GM12878 (cell line): ENCODE measurements at regions not wholly inside any gene's neighbourhood (a gene's known extent, or its start where the extent isn't known, plus 50 kb on each side); places are given as distances from the start of the nearest gene placed in this dataset.

Experiments
- ATAC-seq: fragments of 200-7000 bp; cut with Tn5 transposase; 3 replicates; pipeline ENCODE4 v1.9.1; 2020; ENCODE audit warnings: mild to moderate bottlenecking, moderate library complexity
- BruUV-seq: library from RNA; stranded (reverse); fragments of 400-500 nt; replicated peaks from 2 replicates; lab custom pipeline; 2021; lab: Mats Ljungman, UMichigan
- CTCF ChIA-PET: fragments of 300-600 bp; sonication (Branson Sonifier 250); formaldehyde crosslinking; extraction: SDS; loops from one replicate; lab custom pipeline; 2021; ENCODE audit warnings: inconsistent platforms; lab: Yijun Ruan, JAX
- POLR2A ChIA-PET: fragments of 350-600 bp; formaldehyde crosslinking; extraction: SDS; loops from one replicate; lab custom pipeline; 2021; ENCODE audit warnings: inconsistent platforms; lab: Charles Lee
- RAD21 ChIA-PET: fragments of 300-600 bp; sonication (Branson Sonifier 250); formaldehyde crosslinking; loops from one replicate; lab custom pipeline; 2023; ENCODE audit warnings: antibody characterized with exemption; ENCODE audit not compliant: unreplicated experiment; lab: Charles Lee
- SMC1A ChIA-PET: fragments of 300-600 bp; sonication (Branson Sonifier 250); formaldehyde crosslinking; loops from one replicate; lab custom pipeline; 2023; ENCODE audit not compliant: unreplicated experiment, uncharacterized antibody; lab: Charles Lee
- DNase-seq: peaks from one replicate; pipeline ENCODE4 v3.0.0-alpha.2; 2011; ENCODE audit warnings: low read depth, low spot score
- FAIRE-seq: peaks from 3 replicates; lab custom pipeline; 2011; peaks lifted over from hg19 to GRCh38; lab: Jason Lieb, UNC
- H2AFZ ChIP-seq: 2 replicates; pipeline ENCODE4 v1.6.0; 2011; ENCODE audit warnings: low read depth, low read length, control low read depth; ENCODE audit not compliant: control insufficient read depth
- H3K27ac ChIP-seq: 2 replicates; pipeline ENCODE4 v1.5.1; 2011; ENCODE audit warnings: control low read depth; ENCODE audit not compliant: control insufficient read depth, insufficient read depth
- H3K27me3 ChIP-seq, 2 experiments: replicated peaks in 1 of 2; 2 replicates each; pipeline versions ENCODE4 v1.6.0 to v1.6.1; 2011; ENCODE audit warnings: low read length in 1 of 2; ENCODE audit not compliant: control insufficient read depth in 2 of 2, insufficient read depth in 2 of 2
- H3K36me3 ChIP-seq, 2 experiments: 2 replicates each; pipeline ENCODE4 v1.5.1; 2011; ENCODE audit warnings: low read length in 1 of 2; ENCODE audit not compliant: control insufficient read depth in 2 of 2, insufficient read depth in 2 of 2
- H3K4me1 ChIP-seq: 2 replicates; pipeline ENCODE4 v1.6.1; 2011; ENCODE audit warnings: mild to moderate bottlenecking, low read length, moderate library complexity, mixed read lengths; ENCODE audit not compliant: control insufficient read depth, insufficient read depth
- H3K4me2 ChIP-seq: 2 replicates; pipeline ENCODE4 v1.6.0; 2011; ENCODE audit warnings: control low read depth; ENCODE audit not compliant: control insufficient read depth, insufficient read depth
- H3K4me3 ChIP-seq: fragments of 200-600 bp; sonication (generic); 2 replicates; pipeline ENCODE4 v1.5.1; 2016
- H3K79me2 ChIP-seq: 2 replicates; pipeline ENCODE4 v1.6.0; 2011; ENCODE audit warnings: low read length; ENCODE audit not compliant: control insufficient read depth, insufficient read depth
- H3K9ac ChIP-seq: 2 replicates; pipeline ENCODE4 v1.8.0; 2011; ENCODE audit warnings: low read length, control low read depth, mixed read lengths; ENCODE audit not compliant: control insufficient read depth, insufficient read depth
- H3K9me3 ChIP-seq: replicated peaks from 3 replicates; pipeline ENCODE4 v1.5.1; 2011; ENCODE audit warnings: mild to moderate bottlenecking, low read length; ENCODE audit not compliant: control insufficient read depth, insufficient read depth
- H4K20me1 ChIP-seq: 2 replicates; pipeline ENCODE4 v1.6.0; 2011; ENCODE audit not compliant: control insufficient read depth, insufficient read depth
- CREB1 ChIP-seq: IDR thresholded peaks from 2 replicates; pipeline ENCODE4 v1.6.1; 2012; ENCODE audit warnings: low read depth, mild to moderate bottlenecking, inconsistent platforms
- EGR1 ChIP-seq, 2 experiments: IDR thresholded peaks; 1 replicate in 1 of 2; 2 replicates in 1 of 2; pipeline ENCODE4 v1.6.1; 2011 to 2012; ENCODE audit warnings: low read depth in 2 of 2, low read length in 2 of 2, borderline replicate concordance in 1 of 2, mild to moderate bottlenecking in 1 of 2, moderate library complexity in 1 of 2
- HDAC2 ChIP-seq: fragments of 200-600 bp; sonication (generic); IDR thresholded peaks from 2 replicates; pipeline ENCODE4 v1.6.1; 2017
- HDAC6 ChIP-seq: fragments of 200-600 bp; sonication (generic); IDR thresholded peaks from one replicate; pipeline ENCODE4 v1.8.0; 2017; ENCODE audit warnings: antibody characterized with exemption; ENCODE audit not compliant: unreplicated experiment
- JUNB ChIP-seq: IDR thresholded peaks from 2 replicates; pipeline ENCODE4 v1.6.1; 2016; ENCODE audit warnings: antibody characterized with exemption, mild to moderate bottlenecking
- KDM1A ChIP-seq: fragments of 200-600 bp; sonication (generic); IDR thresholded peaks from 2 replicates; pipeline ENCODE4 v1.6.1; 2016; ENCODE audit warnings: borderline replicate concordance
- NR2F1 ChIP-seq: fragments of 450-650 bp; conservative IDR thresholded peaks from 2 replicates; pipeline ENCODE4 v1.6.1; 2017; ENCODE audit warnings: mild to moderate bottlenecking
- POLR2AphosphoS2 ChIP-seq: IDR thresholded peaks from 2 replicates; pipeline ENCODE4 v1.6.1; 2011; ENCODE audit warnings: low read depth, mild to moderate bottlenecking, low read length, improper control_type of control experiment, moderate library complexity
- PRDM15 ChIP-seq: fragments of 450-650 bp; formaldehyde crosslinking; IDR thresholded peaks from 2 replicates; pipeline ENCODE4 v1.4.0; 2020; ENCODE audit warnings: mild to moderate bottlenecking, moderate library complexity
- SIX5 ChIP-seq: IDR thresholded peaks from 2 replicates; pipeline ENCODE4 v1.6.1; 2011; ENCODE audit warnings: mild to moderate bottlenecking, low read depth, low read length, moderate library complexity; ENCODE audit not compliant: severe bottlenecking
- SMAD5 ChIP-seq: IDR thresholded peaks from 2 replicates; pipeline ENCODE4 v1.6.1; 2016; ENCODE audit warnings: antibody characterized with exemption, low read depth
- SREBF2 ChIP-seq: IDR thresholded peaks from 2 replicates; pipeline ENCODE4 v1.6.1; 2012; ENCODE audit warnings: mild to moderate bottlenecking, low read length
- SUPT20H ChIP-seq: IDR thresholded peaks from 2 replicates; pipeline ENCODE4 v1.6.1; 2011; ENCODE audit warnings: low read depth, mild to moderate bottlenecking, low read length, moderate library complexity, borderline replicate concordance; ENCODE audit not compliant: control insufficient read depth
- WRNIP1 ChIP-seq: IDR thresholded peaks from 2 replicates; pipeline ENCODE4 v1.6.1; 2011; ENCODE audit warnings: low read depth, low read length, improper control_type of control experiment, borderline replicate concordance
- ZBED1 ChIP-seq: IDR thresholded peaks from 2 replicates; pipeline ENCODE4 v1.6.1; 2016; ENCODE audit warnings: borderline replicate concordance
- WGBS: methylation state at CpG from one replicate; pipeline ENCODE4 v1.1.6; 2016; ENCODE audit warnings: low lambda C conversion rate; ENCODE audit not compliant: insufficient replicate concordance, insufficient coverage; ENCODE audit errors: missing lambda C conversion rate; 5-methylcytosine and 5-hydroxymethylcytosine counted together
- in situ Hi-C: fragments of 300-500 bp; cut with MboI; formaldehyde crosslinking; loops from 9 replicates; pipeline ENCODE4 v1.14.3; 2018; ENCODE audit warnings: mixed read lengths
- intact Hi-C: fragments of 100-400 bp; cut with micrococcal nuclease; formaldehyde crosslinking; loops from one replicate; pipeline ENCODE4 v1.14.2; 2022; ENCODE audit not compliant: unreplicated experiment
- TF ChIP-seq, protein P1 (sequence below): fragments of 450-650 bp; IDR thresholded peaks from 2 replicates; pipeline ENCODE4 v1.6.1; 2016; ENCODE audit warnings: mild to moderate bottlenecking
- TF ChIP-seq, protein P2 (sequence below): fragments of 450-650 bp; formaldehyde crosslinking; IDR thresholded peaks from 2 replicates; pipeline ENCODE4 v1.4.0; 2022; ENCODE audit warnings: mild to moderate bottlenecking, moderate library complexity

DNA sequence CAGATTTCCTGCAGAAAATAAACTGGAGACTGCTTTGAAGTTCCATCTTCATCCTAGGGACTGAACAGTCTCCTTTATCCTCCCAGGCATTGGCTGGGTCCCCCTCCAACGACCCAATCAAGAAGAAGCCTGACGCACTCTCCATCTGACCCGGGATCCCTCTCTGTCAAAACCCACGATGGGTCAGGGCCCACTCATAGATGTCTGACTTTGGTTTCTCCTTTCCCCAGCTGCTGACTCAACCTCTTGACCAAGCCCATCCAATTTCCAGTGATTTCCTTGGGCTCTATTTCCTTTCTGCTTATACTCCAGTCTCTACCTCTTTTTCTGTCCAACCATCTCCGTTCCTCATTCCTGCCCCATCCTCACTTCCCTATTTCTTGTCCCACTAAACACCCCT, 189.7 kb downstream of the MIAT start (continued):
- TF ChIP-seq SUPT20H (no peak), SREBF2 (no peak), EGR1 (IDR thresholded peaks at IDR 0.05; ENCODE audit: borderline replicate concordance in 1 of 2, low read depth in 2 of 2, low read length in 2 of 2) (no peak), NR2F1 (no peak), ZBED1 (no peak), HDAC2 (no peak)
- TF ChIP-seq, protein P1, sequence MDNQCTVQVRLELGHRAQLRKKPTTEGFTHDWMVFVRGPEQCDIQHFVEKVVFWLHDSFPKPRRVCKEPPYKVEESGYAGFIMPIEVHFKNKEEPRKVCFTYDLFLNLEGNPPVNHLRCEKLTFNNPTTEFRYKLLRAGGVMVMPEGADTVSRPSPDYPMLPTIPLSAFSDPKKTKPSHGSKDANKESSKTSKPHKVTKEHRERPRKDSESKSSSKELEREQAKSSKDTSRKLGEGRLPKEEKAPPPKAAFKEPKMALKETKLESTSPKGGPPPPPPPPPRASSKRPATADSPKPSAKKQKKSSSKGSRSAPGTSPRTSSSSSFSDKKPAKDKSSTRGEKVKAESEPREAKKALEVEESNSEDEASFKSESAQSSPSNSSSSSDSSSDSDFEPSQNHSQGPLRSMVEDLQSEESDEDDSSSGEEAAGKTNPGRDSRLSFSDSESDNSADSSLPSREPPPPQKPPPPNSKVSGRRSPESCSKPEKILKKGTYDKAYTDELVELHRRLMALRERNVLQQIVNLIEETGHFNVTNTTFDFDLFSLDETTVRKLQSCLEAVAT, result no peak

- RAD21 ChIA-PET, result no interaction called here
- no TSS peak for BruUV-seq
- H3K27ac ChIP-seq, result no peak overlapping the region
- peaks cover 9% of the 10 kb centered on the region for H3K4me1 ChIP-seq
- CTCF ChIA-PET, result no interaction called here
- no peak overlapping the region for H3K4me3 ChIP-seq
- intact Hi-C loops, result no loop called here
- no peaks in the 10 kb centered on the region for H3K36me3 ChIP-seq
- H3K79me2 ChIP-seq, result no peaks in the 10 kb centered on the region
- H3K27me3 ChIP-seq, result no peaks in the 10 kb centered on the region
- H3K9me3 ChIP-seq, result no peaks in the 10 kb centered on the region
- H4K20me1 ChIP-seq, result no peaks in the 10 kb centered on the region
- ATAC-seq (no peak), FAIRE-seq (no peak), DNase-seq (no peak)
- in situ Hi-C loops, result no loop called here
- POLR2A ChIA-PET, result no interaction called here
- H2AFZ ChIP-seq, result no peak overlapping the region
- no peak overlapping the region for H3K4me2 ChIP-seq
- SMC1A ChIA-PET, result no interaction called here
- no peak overlapping the region for H3K9ac ChIP-seq
- WGBS, result 0% methylated on average over 2 of the region's 2 CpGs
- no peak for TF ChIP-seq JUNB
- no peak for TF ChIP-seq KDM1A
- no peak for TF ChIP-seq SIX5
- no peak for TF ChIP-seq WRNIP1
- no peak for TF ChIP-seq SMAD5
- no peak for TF ChIP-seq POLR2AphosphoS2
- TF ChIP-seq CREB1, result no peak
- TF ChIP-seq, protein P2, sequence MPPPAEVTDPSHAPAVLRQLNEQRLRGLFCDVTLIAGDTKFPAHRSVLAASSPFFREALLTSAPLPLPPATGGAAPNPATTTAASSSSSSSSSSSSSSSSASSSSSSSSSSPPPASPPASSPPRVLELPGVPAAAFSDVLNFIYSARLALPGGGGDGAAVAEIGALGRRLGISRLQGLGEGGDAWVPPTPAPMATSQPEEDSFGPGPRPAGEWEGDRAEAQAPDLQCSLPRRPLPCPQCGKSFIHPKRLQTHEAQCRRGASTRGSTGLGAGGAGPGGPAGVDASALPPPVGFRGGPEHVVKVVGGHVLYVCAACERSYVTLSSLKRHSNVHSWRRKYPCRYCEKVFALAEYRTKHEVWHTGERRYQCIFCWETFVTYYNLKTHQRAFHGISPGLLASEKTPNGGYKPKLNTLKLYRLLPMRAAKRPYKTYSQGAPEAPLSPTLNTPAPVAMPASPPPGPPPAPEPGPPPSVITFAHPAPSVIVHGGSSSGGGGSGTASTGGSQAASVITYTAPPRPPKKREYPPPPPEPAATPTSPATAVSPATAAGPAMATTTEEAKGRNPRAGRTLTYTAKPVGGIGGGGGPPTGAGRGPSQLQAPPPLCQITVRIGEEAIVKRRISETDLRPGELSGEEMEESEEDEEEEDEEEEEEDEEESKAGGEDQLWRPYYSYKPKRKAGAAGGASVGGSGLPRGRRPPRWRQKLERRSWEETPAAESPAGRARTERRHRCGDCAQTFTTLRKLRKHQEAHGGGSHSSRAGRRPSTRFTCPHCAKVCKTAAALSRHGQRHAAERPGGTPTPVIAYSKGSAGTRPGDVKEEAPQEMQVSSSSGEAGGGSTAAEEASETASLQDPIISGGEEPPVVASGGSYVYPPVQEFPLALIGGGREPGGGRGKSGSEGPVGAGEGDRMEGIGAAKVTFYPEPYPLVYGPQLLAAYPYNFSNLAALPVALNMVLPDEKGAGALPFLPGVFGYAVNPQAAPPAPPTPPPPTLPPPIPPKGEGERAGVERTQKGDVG, result no peak
- no peak for TF ChIP-seq PRDM15 (CRISPR knock-in tag)
- no peak for TF ChIP-seq HDAC6
Observed at GRCh38 chr22:26847816-26848215, 190.4 kb downstream of the MIAT start.
